Thyroid gland (tissue), 4 donors: ENCODE measurements at regions not wholly inside any gene's neighbourhood (a gene's known extent, or its start where the extent isn't known, plus 50 kb on each side); places are given as distances from the start of the nearest gene placed in this dataset.
"Not testable (repeated sequence)": the region's sequence is repeated elsewhere in the genome, so short reads cannot be mapped to it uniquely, and the experiment has no call there.

Experiments
- DNase-seq, 2 donors: peaks; one replicate each; pipeline ENCODE4 v3.0.0-alpha.2; 2019
- H3K27ac ChIP-seq, 3 donors: fragments of 200-600 bp; sonication (generic); 1 replicate in 2 of 3; 2 replicates in 1 of 3; pipeline ENCODE4 v1.5.1; 2016 to 2019; ENCODE audit warnings: mild to moderate bottlenecking in 1 of 3, moderate library complexity in 1 of 3
- H3K27me3 ChIP-seq: fragments of 200-600 bp; sonication (generic); one replicate; pipeline ENCODE4 v1.5.1; 2019
- H3K36me3 ChIP-seq, 2 donors: fragments of 200-600 bp; sonication (generic); one replicate each; pipeline ENCODE4 v1.5.1; 2016 to 2019
- H3K4me1 ChIP-seq, 2 donors: fragments of 200-600 bp; sonication (generic); one replicate each; pipeline ENCODE4 v1.5.1; 2017 to 2019
- H3K4me3 ChIP-seq, 3 donors: fragments of 200-600 bp; sonication (generic); replicated peaks in 1 of 3; 1 replicate in 2 of 3; 2 replicates in 1 of 3; pipeline ENCODE4 v1.5.1; 2016; ENCODE audit warnings: mild to moderate bottlenecking in 1 of 3
- H3K9me3 ChIP-seq: fragments of 200-600 bp; sonication (generic); one replicate; pipeline ENCODE4 v1.5.1; 2017
- POLR2A ChIP-seq, 2 donors: fragments of 450-650 bp; IDR thresholded peaks; one replicate each; pipeline ENCODE4 v1.6.1; 2017; ENCODE audit warnings: antibody characterized with exemption in 2 of 2, mild to moderate bottlenecking in 2 of 2, moderate library complexity in 1 of 2
- WGBS, 2 donors: methylation state at CpG; one replicate each; pipeline ENCODE4 v1.1.5; 2017; 5-methylcytosine and 5-hydroxymethylcytosine counted together
- intact Hi-C: fragments of 100-400 bp; cut with DNase I; formaldehyde crosslinking; loops from one replicate; pipeline ENCODE4 v1.15.1; 2023
- TF ChIP-seq, protein P1 (sequence below), 6 experiments: fragments of 200-600 bp in 3 of 6; fragments of 450-650 bp in 3 of 6; sonication (generic) in 3 of 6; IDR thresholded peaks; one replicate each; pipeline ENCODE4 v1.5.1; 2016 to 2019; ENCODE audit warnings: antibody characterized with exemption in 6 of 6, mild to moderate bottlenecking in 2 of 6, inconsistent platforms in 1 of 6, moderate library complexity in 1 of 6

DNA sequence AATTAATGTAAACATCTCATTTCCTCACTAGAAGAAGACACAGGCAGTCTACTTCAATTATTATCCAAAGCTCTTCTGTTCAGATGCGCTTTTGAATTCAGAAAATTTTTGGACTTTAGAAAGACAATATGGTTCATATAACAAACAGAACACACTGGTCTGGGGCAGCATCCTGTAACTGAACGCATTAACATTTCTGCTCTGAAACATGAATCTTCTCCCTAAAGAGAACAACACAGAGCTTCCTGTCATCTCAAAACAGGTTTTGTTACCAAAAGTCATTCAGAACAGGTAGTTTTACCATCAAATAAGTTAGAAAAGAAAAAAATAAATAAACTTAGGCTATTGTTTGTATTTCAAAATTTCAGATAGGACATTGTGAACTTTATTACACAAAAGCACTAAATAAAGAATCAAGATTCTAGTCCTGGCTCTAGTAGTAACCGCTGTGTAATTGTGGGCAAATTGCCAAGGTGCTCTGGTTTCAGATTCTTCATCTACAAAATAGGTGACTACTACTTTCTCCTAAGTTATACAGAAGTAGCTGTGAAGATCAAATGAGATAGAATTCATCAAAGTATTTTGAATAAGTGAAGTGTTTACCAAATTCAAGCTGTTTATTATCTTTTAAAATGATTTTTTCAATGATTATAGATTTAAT lies 252.3 kb upstream of the RASGEF1B start:
- DNase-seq, result peak; percentile 17 to 22
- Histone ChIP-seq H3K27me3 (no peaks in the 10 kb centered on the region), H3K4me1 (peaks cover 6 to 8% of the 10 kb centered on the region in 2 donors), H3K4me3 (no peak overlapping the region), H3K9me3 (no peaks in the 10 kb centered on the region), H3K27ac (no peak overlapping the region), H3K36me3 (no peaks in the 10 kb centered on the region)
- no peak for TF ChIP-seq POLR2A (IDR thresholded peaks at IDR 0.05)
- TF ChIP-seq, protein P1, sequence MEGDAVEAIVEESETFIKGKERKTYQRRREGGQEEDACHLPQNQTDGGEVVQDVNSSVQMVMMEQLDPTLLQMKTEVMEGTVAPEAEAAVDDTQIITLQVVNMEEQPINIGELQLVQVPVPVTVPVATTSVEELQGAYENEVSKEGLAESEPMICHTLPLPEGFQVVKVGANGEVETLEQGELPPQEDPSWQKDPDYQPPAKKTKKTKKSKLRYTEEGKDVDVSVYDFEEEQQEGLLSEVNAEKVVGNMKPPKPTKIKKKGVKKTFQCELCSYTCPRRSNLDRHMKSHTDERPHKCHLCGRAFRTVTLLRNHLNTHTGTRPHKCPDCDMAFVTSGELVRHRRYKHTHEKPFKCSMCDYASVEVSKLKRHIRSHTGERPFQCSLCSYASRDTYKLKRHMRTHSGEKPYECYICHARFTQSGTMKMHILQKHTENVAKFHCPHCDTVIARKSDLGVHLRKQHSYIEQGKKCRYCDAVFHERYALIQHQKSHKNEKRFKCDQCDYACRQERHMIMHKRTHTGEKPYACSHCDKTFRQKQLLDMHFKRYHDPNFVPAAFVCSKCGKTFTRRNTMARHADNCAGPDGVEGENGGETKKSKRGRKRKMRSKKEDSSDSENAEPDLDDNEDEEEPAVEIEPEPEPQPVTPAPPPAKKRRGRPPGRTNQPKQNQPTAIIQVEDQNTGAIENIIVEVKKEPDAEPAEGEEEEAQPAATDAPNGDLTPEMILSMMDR (IDR thresholded peaks at IDR 0.05), result no peak
- intact Hi-C loops, result no loop called here
- 60 to 65% methylated on average over 3 of the region's 3 CpGs for WGBS, 2 donors

DNA sequence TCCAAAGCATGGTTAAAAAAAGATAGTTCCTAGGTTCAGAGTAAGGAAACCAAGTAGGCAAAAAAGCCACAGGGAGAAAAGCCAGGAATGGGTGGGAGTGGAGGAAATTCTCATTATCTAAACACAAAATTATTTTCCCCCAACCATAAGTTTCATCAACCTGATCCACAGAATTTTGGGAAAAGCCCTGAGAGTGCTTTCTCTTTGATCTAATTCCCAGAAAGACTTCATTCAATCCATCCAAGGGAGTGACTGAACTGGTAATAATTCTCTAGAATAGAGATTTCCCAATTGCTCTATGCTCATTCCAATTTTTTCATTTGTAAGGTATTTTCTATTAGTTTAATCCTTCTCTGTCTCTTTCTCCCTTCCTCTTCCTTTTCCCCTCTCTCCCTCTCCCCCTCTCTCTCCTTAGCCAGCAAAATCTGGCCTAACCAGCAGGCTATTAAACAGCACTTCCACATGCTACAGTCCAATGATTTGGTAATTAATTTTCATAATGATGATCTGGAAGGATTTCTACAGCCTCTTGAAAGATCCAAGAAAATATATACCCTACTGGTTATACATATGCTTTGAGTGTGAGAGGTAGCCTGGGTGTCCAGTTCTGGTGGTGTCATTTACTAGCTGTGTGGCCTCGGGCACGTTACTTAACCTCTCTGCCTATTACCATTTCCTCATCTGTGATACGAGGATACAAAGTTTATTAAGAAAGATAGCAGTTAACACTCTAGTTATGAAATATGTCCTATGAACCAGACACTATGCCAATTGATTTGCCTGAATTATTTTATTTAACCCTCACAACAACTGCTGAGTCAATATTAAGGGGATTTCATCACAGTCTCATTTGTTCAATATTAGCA lies 251.5 kb upstream of the RASGEF1B start:
- no peaks in the 10 kb centered on the region for H3K9me3 ChIP-seq
- no peak overlapping the region for H3K4me3 ChIP-seq
- 83 to 91% methylated on average over 3 of the region's 3 CpGs for WGBS, 2 donors
- H3K27me3 ChIP-seq, result no peaks in the 10 kb centered on the region
- H3K36me3 ChIP-seq, result no peaks in the 10 kb centered on the region
- H3K27ac ChIP-seq, result no peak overlapping the region
- H3K4me1 ChIP-seq, result peaks cover 6 to 8% of the 10 kb centered on the region in 2 donors
- DNase-seq, result no peak
- no peak for TF ChIP-seq POLR2A (IDR thresholded peaks at IDR 0.05)
- intact Hi-C loops, result no loop called here

DNA sequence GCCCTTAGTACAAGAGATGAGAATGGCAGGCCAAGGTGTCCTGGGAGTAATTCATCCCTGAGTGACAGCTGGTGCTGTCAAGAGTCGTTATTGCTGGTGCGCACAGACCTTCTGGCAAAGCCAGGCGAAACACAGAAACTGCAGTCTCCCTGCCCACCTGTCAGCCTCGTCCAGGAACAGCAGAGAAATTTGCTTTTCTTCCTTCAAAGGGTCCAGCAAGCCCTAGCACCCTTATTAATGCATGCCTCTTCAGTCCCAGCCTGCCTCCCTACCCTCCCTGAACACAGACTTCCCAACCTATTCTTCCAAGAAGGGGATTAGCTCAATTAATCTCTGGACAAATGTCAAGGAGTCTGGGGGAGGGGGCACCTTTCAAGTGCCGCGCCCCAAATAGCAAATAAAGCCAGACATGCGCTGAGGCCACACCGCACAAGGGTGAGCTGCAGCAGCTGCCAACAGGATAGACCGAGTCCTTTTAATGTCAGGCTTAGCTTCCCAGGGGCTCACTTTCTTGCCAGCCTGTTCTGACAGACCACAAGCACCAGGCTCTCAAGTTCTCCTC lies 250.7 kb upstream of the RASGEF1B start:
- Histone ChIP-seq H3K9me3 (no peaks in the 10 kb centered on the region), H3K4me3 (no peak overlapping the region), H3K27ac (no peak overlapping the region), H3K4me1 (peaks cover 6 to 8% of the 10 kb centered on the region in 2 donors), H3K36me3 (no peaks in the 10 kb centered on the region), H3K27me3 (no peaks in the 10 kb centered on the region)
- TF ChIP-seq, protein P1 (IDR thresholded peaks at IDR 0.05), result no peak
- no peak for TF ChIP-seq POLR2A (IDR thresholded peaks at IDR 0.05)
- intact Hi-C loops, result no loop called here
- peak in 1 of 2 donors; percentile 13 for DNase-seq
- WGBS, 2 donors, result 41 to 50% methylated on average over 9 of the region's 9 CpGs

DNA sequence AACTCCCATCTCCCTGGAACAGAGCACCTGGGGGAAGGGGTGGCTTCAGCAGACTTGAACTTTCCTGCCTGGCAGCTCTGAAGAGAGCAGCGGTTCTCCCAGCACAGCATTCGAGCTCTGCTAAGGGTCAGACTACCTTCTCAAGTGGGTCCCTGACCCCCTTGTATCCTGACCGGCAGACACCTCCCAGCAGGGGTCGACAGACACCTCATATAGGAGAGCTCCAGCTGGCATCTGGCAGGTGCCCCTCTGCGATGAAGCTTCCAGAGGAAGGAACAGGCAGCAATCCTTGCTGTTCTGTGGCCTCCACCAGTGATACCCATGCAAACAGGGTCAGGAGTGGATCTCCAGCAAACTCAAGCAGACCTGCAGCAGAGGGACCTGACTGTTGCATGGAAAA lies 244.1 kb upstream of the RASGEF1B start:
- H3K36me3 ChIP-seq, result no peaks in the 10 kb centered on the region
- no peak overlapping the region for H3K4me3 ChIP-seq
- 47 to 61% methylated on average over 3 of the region's 5 CpGs for WGBS, 2 donors
- no peaks in the 10 kb centered on the region for H3K9me3 ChIP-seq
- H3K27ac ChIP-seq, result no peak overlapping the region
- no peaks in the 10 kb centered on the region for H3K27me3 ChIP-seq
- TF ChIP-seq, protein P1 (IDR thresholded peaks at IDR 0.05), result no peak
- no peak for TF ChIP-seq POLR2A (IDR thresholded peaks at IDR 0.05)
- intact Hi-C loops, result no loop called here
- no peak for DNase-seq
- peaks cover 0 to 4% of the 10 kb centered on the region in 2 donors for H3K4me1 ChIP-seq

DNA sequence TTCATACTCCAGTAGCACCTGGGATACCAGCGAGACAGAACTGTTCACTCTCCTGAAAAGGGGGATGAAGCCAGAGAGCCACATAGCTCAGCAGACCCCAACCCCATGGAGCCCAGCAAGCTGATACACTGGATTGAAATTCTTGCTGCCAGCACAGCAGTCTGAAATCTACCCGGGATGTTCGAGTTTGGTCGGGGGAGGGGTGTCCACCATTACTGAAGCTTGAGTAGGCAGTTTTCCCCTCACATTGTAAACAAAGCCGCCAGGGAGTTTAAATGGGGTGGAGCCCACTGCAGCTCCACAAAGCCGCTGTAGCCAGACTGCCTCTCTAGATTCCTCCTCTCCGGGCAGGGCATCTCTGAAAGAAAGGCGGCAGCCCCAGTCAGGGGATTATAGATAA lies 243.7 kb upstream of the RASGEF1B start:
- H3K36me3 ChIP-seq, H3K9me3 ChIP-seq, H3K4me3 ChIP-seq, H3K4me1 ChIP-seq, intact Hi-C loops, H3K27me3 ChIP-seq, H3K27ac ChIP-seq, DNase-seq: not testable (repeated sequence)
- 23 to 31% methylated on average over 7 to 8 of the region's 8 CpGs for whole genome bisulfite sequencing, 2 donors

DNA sequence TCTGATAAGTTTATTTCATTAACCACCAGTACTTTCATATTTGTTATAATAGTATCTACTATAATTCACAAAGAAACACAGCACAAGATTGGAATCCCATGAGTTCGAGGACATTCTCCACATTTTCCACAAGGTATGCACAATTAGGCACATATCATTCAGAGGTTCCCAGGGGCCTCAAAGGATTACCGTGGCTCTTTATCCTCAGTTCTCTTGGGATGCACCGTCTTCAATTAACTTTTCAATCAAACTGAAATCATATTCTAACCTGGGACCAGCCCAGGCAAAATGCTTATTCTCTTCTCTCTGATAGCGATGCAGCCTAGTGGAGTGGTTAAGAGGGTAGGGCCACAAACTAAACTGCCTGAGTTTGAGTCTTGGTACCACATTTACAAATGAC lies 242.6 kb upstream of the RASGEF1B start:
- WGBS, 2 donors, result 92 to 95% methylated on average over 4 of the region's 4 CpGs
- Histone ChIP-seq H3K36me3 (no peaks in the 10 kb centered on the region), H3K4me1 (peaks cover 0 to 4% of the 10 kb centered on the region in 2 donors), H3K9me3 (no peaks in the 10 kb centered on the region), H3K27ac (no peak overlapping the region), H3K4me3 (no peak overlapping the region), H3K27me3 (no peaks in the 10 kb centered on the region)
- no peak for DNase-seq
- no peak for TF ChIP-seq POLR2A (IDR thresholded peaks at IDR 0.05)
- TF ChIP-seq, protein P1 (IDR thresholded peaks at IDR 0.05), result no peak
- intact Hi-C loops, result no loop called here
